ENCODE measurements at regions not wholly inside any gene's neighbourhood (a gene's known extent, or its start where the extent isn't known, plus 50 kb on each side); places are given as distances from the start of the nearest gene placed in this dataset.

GRCh38 chr3:74067296-74067695 lies 442.6 kb upstream of the PDZRN3 start:
- TF ChIP-seq POLR2A (IDR thresholded peaks at IDR 0.05; ENCODE audit: extremely low read depth, insufficient read length): no peak
- TF ChIP-seq, protein P1, sequence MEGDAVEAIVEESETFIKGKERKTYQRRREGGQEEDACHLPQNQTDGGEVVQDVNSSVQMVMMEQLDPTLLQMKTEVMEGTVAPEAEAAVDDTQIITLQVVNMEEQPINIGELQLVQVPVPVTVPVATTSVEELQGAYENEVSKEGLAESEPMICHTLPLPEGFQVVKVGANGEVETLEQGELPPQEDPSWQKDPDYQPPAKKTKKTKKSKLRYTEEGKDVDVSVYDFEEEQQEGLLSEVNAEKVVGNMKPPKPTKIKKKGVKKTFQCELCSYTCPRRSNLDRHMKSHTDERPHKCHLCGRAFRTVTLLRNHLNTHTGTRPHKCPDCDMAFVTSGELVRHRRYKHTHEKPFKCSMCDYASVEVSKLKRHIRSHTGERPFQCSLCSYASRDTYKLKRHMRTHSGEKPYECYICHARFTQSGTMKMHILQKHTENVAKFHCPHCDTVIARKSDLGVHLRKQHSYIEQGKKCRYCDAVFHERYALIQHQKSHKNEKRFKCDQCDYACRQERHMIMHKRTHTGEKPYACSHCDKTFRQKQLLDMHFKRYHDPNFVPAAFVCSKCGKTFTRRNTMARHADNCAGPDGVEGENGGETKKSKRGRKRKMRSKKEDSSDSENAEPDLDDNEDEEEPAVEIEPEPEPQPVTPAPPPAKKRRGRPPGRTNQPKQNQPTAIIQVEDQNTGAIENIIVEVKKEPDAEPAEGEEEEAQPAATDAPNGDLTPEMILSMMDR (IDR thresholded peaks at IDR 0.05; ENCODE audit: low read depth, low read length): no peak
- TF ChIP-seq, protein P2, sequence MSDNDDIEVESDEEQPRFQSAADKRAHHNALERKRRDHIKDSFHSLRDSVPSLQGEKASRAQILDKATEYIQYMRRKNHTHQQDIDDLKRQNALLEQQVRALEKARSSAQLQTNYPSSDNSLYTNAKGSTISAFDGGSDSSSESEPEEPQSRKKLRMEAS (IDR thresholded peaks at IDR 0.05; ENCODE audit: low read depth, low read length): no peak
- TF ChIP-seq MYC (IDR thresholded peaks at IDR 0.05; ENCODE audit: low read depth, low read length): no peak
